GM23338 (cell line): ENCODE measurements at regions not wholly inside any gene's neighbourhood (a gene's known extent, or its start where the extent isn't known, plus 50 kb on each side); places are given as distances from the start of the nearest gene placed in this dataset.

Experiments used
- CREB1 ChIP-seq: fragments of 250-450 bp; sonication (Bioruptor Pico); IDR thresholded peaks from 2 replicates; pipeline ENCODE4 v1.5.0; 2020; ENCODE audit warnings: low read depth, mild to moderate bottlenecking, moderate library complexity
- EZH2 ChIP-seq: fragments of 200-600 bp; sonication (generic); IDR thresholded peaks from one replicate; pipeline ENCODE4 v1.8.0; 2017; ENCODE audit warnings: antibody characterized with exemption, mild to moderate bottlenecking, low read depth; ENCODE audit not compliant: unreplicated experiment
- EZH2phosphoT487 ChIP-seq: fragments of 200-600 bp; sonication (generic); IDR thresholded peaks from one replicate; pipeline ENCODE4 v1.8.1; 2018; ENCODE audit warnings: antibody characterized with exemption; ENCODE audit not compliant: unreplicated experiment
- NANOG ChIP-seq: IDR thresholded peaks from 2 replicates; pipeline ENCODE4 v1.6.1; 2016; ENCODE audit warnings: antibody characterized with exemption, borderline replicate concordance
- POLR2AphosphoS5 ChIP-seq: IDR thresholded peaks from 2 replicates; pipeline ENCODE4 v1.6.1; 2016; ENCODE audit warnings: antibody characterized with exemption, low read depth
- STAT1 ChIP-seq: IDR thresholded peaks from one replicate; pipeline ENCODE4 v1.6.1; 2016; ENCODE audit warnings: antibody characterized with exemption; ENCODE audit not compliant: unreplicated experiment
- TF ChIP-seq, protein P1 (sequence below), 2 experiments: fragments of 200-600 bp in 1 of 2; sonication (generic) in 1 of 2; conservative IDR thresholded peaks; 2 replicates each; pipeline versions ENCODE4 v1.5.1 to v1.6.1; 2016 to 2017; ENCODE audit warnings: antibody characterized with exemption in 2 of 2, low read depth in 2 of 2, mild to moderate bottlenecking in 2 of 2, moderate library complexity in 1 of 2
- TF ChIP-seq, protein P2 (sequence below): IDR thresholded peaks from one replicate; pipeline ENCODE4 v1.6.1; 2018; ENCODE audit warnings: antibody characterized with exemption; ENCODE audit not compliant: unreplicated experiment
- TF ChIP-seq, protein P3 (sequence below): IDR thresholded peaks from 2 replicates; pipeline ENCODE4 v1.6.1; 2016; ENCODE audit warnings: antibody characterized with exemption

DNA sequence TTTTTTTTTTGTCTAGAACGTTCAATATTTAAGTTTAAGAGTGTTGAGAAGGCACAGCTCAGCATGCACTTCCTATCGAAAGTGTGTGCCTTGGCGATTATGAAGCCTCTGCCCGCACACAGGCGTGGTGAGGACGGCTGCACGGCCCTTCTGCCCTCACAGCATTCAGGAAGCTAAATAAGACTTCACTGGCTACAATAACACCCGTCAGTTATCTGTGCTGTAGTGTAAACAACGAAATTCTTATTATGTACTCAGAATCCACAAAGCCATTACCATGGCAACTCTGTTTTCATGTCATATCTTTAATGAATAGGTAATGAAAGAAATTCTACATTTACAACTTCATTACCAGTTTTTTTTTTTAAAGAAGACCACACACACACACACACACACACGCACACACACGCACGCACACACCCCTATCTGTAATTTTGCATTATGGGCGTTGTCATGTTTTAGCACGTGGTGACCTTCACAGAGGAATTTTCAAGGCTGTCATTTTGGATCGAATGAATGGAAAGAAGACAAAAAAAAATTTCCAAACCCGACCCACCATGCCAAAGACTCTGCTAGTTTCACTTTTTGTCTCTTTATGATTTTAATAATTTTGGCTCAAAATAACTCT lies 254.8 kb upstream of the CTBP2 start:
- TF ChIP-seq, protein P1, sequence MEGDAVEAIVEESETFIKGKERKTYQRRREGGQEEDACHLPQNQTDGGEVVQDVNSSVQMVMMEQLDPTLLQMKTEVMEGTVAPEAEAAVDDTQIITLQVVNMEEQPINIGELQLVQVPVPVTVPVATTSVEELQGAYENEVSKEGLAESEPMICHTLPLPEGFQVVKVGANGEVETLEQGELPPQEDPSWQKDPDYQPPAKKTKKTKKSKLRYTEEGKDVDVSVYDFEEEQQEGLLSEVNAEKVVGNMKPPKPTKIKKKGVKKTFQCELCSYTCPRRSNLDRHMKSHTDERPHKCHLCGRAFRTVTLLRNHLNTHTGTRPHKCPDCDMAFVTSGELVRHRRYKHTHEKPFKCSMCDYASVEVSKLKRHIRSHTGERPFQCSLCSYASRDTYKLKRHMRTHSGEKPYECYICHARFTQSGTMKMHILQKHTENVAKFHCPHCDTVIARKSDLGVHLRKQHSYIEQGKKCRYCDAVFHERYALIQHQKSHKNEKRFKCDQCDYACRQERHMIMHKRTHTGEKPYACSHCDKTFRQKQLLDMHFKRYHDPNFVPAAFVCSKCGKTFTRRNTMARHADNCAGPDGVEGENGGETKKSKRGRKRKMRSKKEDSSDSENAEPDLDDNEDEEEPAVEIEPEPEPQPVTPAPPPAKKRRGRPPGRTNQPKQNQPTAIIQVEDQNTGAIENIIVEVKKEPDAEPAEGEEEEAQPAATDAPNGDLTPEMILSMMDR (conservative IDR thresholded peaks at IDR 0.05; ENCODE audit: low read depth in 2 of 2): no peak
- TF ChIP-seq, protein P2, sequence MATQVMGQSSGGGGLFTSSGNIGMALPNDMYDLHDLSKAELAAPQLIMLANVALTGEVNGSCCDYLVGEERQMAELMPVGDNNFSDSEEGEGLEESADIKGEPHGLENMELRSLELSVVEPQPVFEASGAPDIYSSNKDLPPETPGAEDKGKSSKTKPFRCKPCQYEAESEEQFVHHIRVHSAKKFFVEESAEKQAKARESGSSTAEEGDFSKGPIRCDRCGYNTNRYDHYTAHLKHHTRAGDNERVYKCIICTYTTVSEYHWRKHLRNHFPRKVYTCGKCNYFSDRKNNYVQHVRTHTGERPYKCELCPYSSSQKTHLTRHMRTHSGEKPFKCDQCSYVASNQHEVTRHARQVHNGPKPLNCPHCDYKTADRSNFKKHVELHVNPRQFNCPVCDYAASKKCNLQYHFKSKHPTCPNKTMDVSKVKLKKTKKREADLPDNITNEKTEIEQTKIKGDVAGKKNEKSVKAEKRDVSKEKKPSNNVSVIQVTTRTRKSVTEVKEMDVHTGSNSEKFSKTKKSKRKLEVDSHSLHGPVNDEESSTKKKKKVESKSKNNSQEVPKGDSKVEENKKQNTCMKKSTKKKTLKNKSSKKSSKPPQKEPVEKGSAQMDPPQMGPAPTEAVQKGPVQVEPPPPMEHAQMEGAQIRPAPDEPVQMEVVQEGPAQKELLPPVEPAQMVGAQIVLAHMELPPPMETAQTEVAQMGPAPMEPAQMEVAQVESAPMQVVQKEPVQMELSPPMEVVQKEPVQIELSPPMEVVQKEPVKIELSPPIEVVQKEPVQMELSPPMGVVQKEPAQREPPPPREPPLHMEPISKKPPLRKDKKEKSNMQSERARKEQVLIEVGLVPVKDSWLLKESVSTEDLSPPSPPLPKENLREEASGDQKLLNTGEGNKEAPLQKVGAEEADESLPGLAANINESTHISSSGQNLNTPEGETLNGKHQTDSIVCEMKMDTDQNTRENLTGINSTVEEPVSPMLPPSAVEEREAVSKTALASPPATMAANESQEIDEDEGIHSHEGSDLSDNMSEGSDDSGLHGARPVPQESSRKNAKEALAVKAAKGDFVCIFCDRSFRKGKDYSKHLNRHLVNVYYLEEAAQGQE: no peak
- TF ChIP-seq POLR2AphosphoS5: no peak
- TF ChIP-seq NANOG: no peak
- TF ChIP-seq EZH2phosphoT487: no peak
- TF ChIP-seq, protein P3, sequence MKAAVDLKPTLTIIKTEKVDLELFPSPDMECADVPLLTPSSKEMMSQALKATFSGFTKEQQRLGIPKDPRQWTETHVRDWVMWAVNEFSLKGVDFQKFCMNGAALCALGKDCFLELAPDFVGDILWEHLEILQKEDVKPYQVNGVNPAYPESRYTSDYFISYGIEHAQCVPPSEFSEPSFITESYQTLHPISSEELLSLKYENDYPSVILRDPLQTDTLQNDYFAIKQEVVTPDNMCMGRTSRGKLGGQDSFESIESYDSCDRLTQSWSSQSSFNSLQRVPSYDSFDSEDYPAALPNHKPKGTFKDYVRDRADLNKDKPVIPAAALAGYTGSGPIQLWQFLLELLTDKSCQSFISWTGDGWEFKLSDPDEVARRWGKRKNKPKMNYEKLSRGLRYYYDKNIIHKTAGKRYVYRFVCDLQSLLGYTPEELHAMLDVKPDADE: no peak
- TF ChIP-seq EZH2: no peak
- TF ChIP-seq CREB1 (CRISPR knock-in tag): no peak
- no peak for TF ChIP-seq STAT1
